H1 (cell line): ENCODE measurements at regions not wholly inside any gene's neighbourhood (a gene's known extent, or its start where the extent isn't known, plus 50 kb on each side); places are given as distances from the start of the nearest gene placed in this dataset.

Source experiments
- BRCA1 ChIP-seq: IDR thresholded peaks from 2 replicates; pipeline ENCODE4 v1.6.1; 2012; ENCODE audit warnings: low read depth, low read length, improper control_type of control experiment
- RAD21 ChIP-seq, 2 experiments: IDR thresholded peaks in 1 of 2; conservative IDR thresholded peaks in 1 of 2; 2 replicates each; pipeline ENCODE4 v1.6.1; 2011; ENCODE audit warnings: low read depth in 2 of 2, low read length in 2 of 2, improper control_type of control experiment in 1 of 2, inconsistent platforms in 1 of 2, mild to moderate bottlenecking in 1 of 2, moderate library complexity in 1 of 2
- SP4 ChIP-seq: IDR thresholded peaks from 2 replicates; pipeline ENCODE4 v1.6.1; 2012; ENCODE audit warnings: low read length, inconsistent platforms

DNA sequence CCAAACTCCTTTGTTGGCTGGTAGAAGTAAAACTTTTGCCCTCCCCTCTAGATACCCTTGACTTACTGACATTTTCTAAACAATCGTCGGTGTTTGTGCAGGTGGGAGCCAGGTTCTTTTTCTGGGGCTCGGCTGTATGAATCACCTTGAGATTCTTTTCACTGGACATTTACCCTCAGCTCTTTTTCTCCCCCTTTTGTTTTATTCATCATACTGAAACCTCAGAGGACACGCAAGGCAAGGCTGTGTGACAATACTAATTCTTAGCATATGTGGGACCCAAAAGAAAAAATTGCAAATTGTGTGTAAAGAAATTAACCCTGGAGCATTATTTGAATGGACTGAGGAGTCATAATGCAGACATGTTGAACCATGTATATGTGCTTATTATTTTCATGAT lies 194.0 kb downstream of the PCDH19 start (continued):
- no peak for TF ChIP-seq RAD21 (IDR thresholded peaks at IDR 0.05 in 1 of 2, conservative IDR thresholded peaks at IDR 0.05 in 1 of 2; ENCODE audit: low read depth in 2 of 2, low read length in 2 of 2)
- TF ChIP-seq SP4, result no peak
- TF ChIP-seq BRCA1, result no peak
- TF ChIP-seq, all 59 proteins: peak for 0
